ENCODE measurements at regions not wholly inside any gene's neighbourhood (a gene's known extent, or its start where the extent isn't known, plus 50 kb on each side); places are given as distances from the start of the nearest gene placed in this dataset.

DNA sequence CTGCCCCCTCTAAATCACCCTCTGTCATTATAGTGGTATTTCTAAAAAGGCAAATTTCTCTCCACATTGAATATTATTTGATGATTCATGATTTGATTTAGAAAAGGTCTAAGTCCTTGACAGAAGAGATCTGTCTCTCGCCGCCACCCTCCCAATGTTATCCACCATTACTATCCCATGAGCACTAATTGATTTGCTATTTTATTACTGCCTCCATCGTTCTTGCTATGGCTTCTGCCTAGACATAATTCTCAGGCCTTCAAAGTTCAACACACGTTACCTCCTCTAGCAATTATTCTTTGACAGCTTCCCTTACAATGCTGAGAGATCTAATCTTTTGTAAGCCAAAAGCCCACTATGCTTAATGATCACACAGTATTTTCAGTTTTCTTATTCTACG, 507.0 kb upstream of the CHAC2 start:
- DNase-seq (ENCODE audit: low read depth in 2 of 2): no peak

DNA sequence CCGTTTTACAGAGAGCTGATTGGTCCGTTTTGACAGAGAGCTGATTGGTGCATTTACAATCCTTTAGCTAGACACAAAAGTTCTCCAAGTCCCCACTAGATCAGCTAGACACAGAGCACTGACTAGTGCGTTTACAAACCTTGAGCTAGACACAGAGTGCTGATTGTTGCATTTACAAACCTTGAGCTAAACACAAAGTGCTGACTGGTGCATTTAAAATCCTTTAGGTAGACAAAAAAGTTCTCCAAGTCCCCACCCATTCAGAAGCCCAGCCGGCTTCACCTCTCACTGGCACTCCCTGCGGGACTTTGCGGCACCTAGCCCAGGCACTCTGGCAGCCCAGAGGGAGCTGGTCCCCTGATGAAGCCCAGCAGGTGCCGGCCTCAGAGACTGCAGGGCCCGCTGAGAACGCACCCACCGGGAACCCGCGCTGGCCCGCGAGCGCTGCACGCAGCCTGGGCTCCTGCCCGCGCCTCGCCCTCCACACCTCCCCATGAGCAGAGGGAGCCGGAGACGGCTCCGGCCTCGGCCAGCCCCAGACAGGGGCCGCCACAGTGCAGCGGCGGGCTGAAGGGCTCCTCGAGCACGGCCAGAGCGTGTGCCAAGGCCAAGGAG, 508.1 kb upstream of the CHAC2 start:
- no peak for DNase-seq (ENCODE audit: low read depth in 2 of 2)

GRCh38 chr2:53257287-53257686, 510.3 kb upstream of the CHAC2 start:
- no peak for DNase-seq (ENCODE audit: low read depth in 2 of 2)

GRCh38 chr2:53253244-53253643, 514.4 kb upstream of the CHAC2 start:
- no peak for DNase-seq (ENCODE audit: low read depth in 2 of 2)

DNA sequence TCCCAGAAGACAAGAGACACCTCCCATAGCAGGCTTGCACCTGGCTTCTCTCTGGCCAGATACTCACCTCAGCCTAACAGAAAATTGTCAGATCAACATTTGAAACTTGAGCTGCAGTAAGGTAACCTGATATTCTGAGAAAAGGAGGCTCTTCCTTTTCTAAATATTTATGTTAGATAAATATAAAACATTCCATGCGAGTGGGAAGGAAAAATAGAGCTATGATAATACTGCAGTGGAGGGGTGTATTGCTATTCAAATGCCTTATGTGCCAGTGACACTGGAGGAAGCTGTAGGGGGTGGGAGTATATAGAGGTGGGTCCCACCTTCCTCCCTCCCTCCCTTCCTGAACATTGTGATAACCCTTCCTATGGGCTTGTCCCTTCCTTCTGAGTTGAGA, 515.5 kb upstream of the CHAC2 start:
- DNase-seq (ENCODE audit: low read depth in 2 of 2): no peak

GRCh38 chr2:53247956-53248735, 519.5 kb upstream of the CHAC2 start:
- DNase-seq (ENCODE audit: low read depth in 2 of 2): no peak

GRCh38 chr2:53243430-53243829, 524.2 kb upstream of the CHAC2 start:
- no peak for DNase-seq (ENCODE audit: low read depth in 2 of 2)

DNA sequence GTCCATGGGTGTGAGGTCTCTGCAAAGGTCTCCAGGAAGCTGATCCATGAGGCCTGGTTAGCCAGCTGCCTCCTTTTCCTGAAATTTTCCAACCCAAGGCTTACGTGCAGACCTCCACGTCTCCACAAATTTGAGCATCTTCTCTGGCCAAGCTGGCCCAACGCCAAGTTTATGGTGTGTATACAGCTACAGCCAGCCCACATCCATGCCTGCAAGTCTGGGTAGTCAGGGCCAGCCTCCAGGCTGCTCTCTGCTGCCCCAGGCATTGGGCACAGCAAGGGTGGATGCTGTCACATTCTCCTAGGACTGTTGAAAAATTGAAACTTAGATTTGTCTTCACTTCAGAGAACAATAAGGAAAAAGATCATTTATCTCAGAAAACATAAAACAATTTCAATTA, 525.5 kb upstream of the CHAC2 start:
- no peak for DNase-seq (ENCODE audit: low read depth in 2 of 2)

DNA sequence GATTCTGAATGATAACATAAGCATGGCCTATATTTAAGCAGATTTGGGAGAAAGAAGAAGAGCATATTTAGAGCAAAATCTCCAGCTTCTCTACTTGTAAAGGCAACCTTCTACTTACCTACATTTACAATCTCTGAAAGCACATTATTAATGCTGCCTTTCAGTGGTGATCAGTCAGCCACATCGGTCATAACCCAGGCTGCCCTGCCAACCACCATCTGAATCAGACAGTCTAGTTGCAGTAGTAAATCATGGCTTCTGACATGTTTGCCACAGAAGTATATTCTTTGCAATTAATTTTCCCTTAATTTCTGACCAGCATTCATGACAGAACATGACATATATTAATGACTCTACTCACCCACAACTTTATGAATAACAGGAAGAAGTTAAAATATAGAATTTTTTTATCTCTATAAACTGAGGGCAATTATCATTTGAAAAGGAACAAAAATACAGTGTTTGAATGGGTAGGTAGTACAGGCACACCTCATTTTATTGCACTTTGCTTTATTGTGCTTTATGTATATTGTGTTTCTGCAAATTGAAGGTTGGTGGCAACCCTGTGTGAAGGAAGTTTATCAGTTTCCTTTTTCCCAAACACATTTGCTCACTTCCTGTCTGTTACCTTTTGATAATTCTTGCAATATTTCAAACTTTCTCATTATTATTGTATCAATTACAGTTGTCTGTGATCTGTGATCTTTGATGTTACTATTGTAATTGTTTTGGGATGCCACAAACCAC, 531.6 kb upstream of the CHAC2 start:
- DNase-seq (ENCODE audit: low read depth in 2 of 2): no peak

- no peak for DNase-seq (ENCODE audit: low read depth in 2 of 2)
Measured at GRCh38 chr2:53234548-53234903, 533.1 kb upstream of the CHAC2 start.

DNA sequence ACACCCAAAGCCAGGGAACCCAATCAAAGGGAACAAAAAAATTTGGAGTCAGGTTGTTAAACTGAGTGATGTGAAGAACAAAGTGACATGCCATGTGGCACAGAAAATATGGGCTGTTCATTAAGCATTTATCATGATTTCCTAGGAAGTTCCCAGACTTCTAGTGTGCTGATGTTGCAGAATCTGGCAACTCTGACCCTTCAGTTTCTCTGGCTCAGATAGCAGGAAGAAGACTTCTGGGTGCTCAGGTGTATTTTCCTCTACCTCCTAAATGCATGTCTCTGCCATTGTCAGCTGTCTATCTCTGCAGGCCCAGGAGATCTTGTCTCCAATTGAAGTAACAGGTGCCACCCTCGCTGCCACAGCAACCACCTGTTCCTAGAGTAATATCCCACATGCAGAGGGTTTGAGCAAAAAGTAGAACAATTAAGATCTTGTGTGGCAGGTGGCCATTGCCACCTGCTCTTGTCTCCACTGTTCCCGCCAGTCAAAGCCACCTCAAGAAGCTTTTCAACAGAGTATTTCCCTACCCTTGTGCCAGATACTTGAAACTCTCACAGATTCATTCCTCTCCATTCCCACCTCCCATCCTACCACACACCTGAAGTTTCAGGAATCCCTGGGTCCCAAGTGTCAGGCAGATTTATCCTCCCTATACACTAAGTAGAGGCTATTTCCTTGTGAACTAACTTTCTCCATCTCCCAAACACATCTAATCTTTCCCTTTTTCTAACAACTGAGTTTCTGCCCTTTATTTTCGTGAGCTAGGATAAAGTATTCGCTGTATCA, 533.7 kb upstream of the CHAC2 start:
- no peak for DNase-seq (ENCODE audit: low read depth in 2 of 2)

DNA sequence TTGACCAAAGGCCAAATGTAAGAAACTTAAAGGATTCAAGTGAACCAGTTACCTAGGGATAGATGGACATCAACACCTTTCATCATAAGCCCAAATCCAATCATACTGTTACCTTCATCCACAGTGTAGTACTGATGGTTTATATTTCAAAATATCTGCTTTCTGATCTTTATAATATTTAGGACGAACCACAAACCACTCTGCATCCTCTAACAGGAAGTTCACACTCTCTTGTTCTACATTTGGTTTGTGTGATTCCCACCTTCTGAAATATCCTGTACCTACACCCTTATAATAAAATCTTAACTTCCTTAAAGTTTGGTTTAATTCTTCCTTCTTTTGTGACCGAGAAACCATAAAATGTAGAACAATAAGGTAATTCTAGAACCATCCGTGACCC, 535.7 kb upstream of the CHAC2 start:
- no peak for DNase-seq (ENCODE audit: low read depth in 2 of 2)

DNA sequence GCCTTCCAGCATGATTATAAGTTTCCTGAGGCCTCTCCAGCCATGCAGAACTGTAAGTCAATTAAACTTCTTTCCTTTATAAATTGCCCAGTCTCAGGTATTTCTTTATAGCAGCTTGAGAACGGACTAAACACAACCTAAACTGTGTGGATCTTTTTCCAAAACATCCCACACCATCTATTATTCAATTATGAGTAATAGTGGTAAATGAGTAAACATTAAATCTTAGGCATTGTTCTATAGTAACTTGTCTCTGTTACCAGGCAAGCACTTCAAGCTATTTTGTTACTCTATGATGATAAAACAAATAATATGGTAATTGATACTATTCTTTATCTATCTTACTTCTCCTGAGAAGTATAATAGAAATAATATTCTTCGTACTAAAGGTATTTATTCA, 536.9 kb upstream of the CHAC2 start:
- DNase-seq (ENCODE audit: low read depth in 2 of 2): no peak

DNA sequence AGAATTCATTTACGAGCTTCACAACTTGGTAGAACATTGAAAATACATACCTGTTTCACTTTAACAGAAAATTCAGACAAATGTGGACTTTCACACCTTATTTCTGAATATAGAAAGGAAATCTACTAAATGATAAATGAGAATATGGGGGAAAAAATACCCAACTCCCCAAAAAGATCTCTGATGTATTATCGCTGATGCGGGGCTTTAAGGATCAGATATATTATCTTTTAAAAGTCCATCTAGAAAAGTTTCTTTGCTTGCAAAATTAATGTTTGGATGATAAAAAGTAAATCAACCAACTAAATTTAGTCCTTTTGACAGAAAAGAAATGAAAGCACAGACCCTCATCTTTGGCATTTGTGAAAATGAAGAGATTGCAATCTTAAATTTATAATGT, 540.1 kb upstream of the CHAC2 start:
- DNase-seq (ENCODE audit: low read depth in 2 of 2): no peak

DNA sequence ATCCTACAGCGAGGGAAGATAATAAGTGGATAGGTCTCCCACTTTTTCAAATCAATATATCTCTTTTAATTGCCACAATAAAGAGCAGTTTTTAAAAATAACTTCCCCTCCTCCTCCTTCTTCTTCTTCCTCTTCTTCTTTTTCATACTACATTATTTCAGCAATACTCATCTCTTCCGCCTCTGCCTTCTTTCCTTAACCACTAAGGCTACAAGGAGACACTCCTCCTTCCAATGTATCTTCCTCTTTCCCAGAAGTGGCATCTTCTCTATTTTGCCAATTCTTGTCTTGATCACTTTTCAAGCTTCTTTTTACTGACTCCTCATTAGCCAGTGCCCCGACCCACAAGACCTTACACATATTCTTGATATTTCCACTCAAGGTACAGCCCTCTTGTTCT, 546.6 kb upstream of the CHAC2 start:
- DNase-seq (ENCODE audit: low read depth in 2 of 2): no peak

DNA sequence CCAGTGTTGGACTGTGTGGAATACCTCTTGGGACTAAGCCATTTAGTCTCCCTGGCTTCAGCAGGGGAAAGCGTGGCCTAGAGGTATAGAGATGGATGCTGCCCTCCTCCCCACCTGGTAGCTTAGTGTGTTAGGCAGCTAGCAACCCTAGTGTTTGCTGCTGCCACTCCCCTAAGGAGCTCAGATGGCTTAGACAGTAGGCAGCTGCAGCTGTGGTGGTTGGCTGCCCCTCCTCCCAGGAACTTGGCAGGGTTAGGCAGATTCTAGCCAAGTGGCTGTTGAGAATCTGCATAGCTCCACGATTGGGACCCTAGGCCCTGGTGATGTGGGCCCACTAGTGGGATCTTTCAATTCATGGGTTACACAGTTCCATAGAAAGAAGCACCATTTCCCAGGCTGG, 550.4 kb upstream of the CHAC2 start:
- DNase-seq (ENCODE audit: low read depth in 2 of 2): no peak

- DNase-seq (ENCODE audit: low read depth in 2 of 2): no peak
Measured at GRCh38 chr2:53216805-53217204, 550.8 kb upstream of the CHAC2 start.

- no peak for DNase-seq (ENCODE audit: low read depth in 2 of 2)
Measured at GRCh38 chr2:53212576-53212975, 555.0 kb upstream of the CHAC2 start.

GRCh38 chr2:53211201-53211774, 556.3 kb upstream of the CHAC2 start:
- DNase-seq (ENCODE audit: low read depth in 2 of 2): no peak

- no peak for DNase-seq (ENCODE audit: low read depth in 2 of 2)
Measured at GRCh38 chr2:53210538-53210937, 557.1 kb upstream of the CHAC2 start.

GRCh38 chr2:53209679-53210458, 557.7 kb upstream of the CHAC2 start:
- no peak for DNase-seq (ENCODE audit: low read depth in 2 of 2)
